GM12878 (cell line): ENCODE measurements at regions not wholly inside any gene's neighbourhood (a gene's known extent, or its start where the extent isn't known, plus 50 kb on each side); places are given as distances from the start of the nearest gene placed in this dataset.

Experiments
- ATAC-seq: fragments of 200-7000 bp; cut with Tn5 transposase; 3 replicates; pipeline ENCODE4 v1.9.1; 2020; ENCODE audit warnings: mild to moderate bottlenecking, moderate library complexity
- BruUV-seq: library from RNA; stranded (reverse); fragments of 400-500 nt; replicated peaks from 2 replicates; lab custom pipeline; 2021; lab: Mats Ljungman, UMichigan
- CTCF ChIA-PET: fragments of 300-600 bp; sonication (Branson Sonifier 250); formaldehyde crosslinking; extraction: SDS; loops from one replicate; lab custom pipeline; 2021; ENCODE audit warnings: inconsistent platforms; lab: Yijun Ruan, JAX
- POLR2A ChIA-PET: fragments of 350-600 bp; formaldehyde crosslinking; extraction: SDS; loops from one replicate; lab custom pipeline; 2021; ENCODE audit warnings: inconsistent platforms; lab: Charles Lee
- RAD21 ChIA-PET: fragments of 300-600 bp; sonication (Branson Sonifier 250); formaldehyde crosslinking; loops from one replicate; lab custom pipeline; 2023; ENCODE audit warnings: antibody characterized with exemption; ENCODE audit not compliant: unreplicated experiment; lab: Charles Lee
- SMC1A ChIA-PET: fragments of 300-600 bp; sonication (Branson Sonifier 250); formaldehyde crosslinking; loops from one replicate; lab custom pipeline; 2023; ENCODE audit not compliant: unreplicated experiment, uncharacterized antibody; lab: Charles Lee
- DNase-seq: peaks from one replicate; pipeline ENCODE4 v3.0.0-alpha.2; 2011; ENCODE audit warnings: low read depth, low spot score
- FAIRE-seq: peaks from 3 replicates; lab custom pipeline; 2011; peaks lifted over from hg19 to GRCh38; lab: Jason Lieb, UNC
- H2AFZ ChIP-seq: 2 replicates; pipeline ENCODE4 v1.6.0; 2011; ENCODE audit warnings: low read depth, low read length, control low read depth; ENCODE audit not compliant: control insufficient read depth
- H3K27ac ChIP-seq: 2 replicates; pipeline ENCODE4 v1.5.1; 2011; ENCODE audit warnings: control low read depth; ENCODE audit not compliant: control insufficient read depth, insufficient read depth
- H3K27me3 ChIP-seq, 2 experiments: replicated peaks in 1 of 2; 2 replicates each; pipeline versions ENCODE4 v1.6.0 to v1.6.1; 2011; ENCODE audit warnings: low read length in 1 of 2; ENCODE audit not compliant: control insufficient read depth in 2 of 2, insufficient read depth in 2 of 2
- H3K36me3 ChIP-seq, 2 experiments: 2 replicates each; pipeline ENCODE4 v1.5.1; 2011; ENCODE audit warnings: low read length in 1 of 2; ENCODE audit not compliant: control insufficient read depth in 2 of 2, insufficient read depth in 2 of 2
- H3K4me1 ChIP-seq: 2 replicates; pipeline ENCODE4 v1.6.1; 2011; ENCODE audit warnings: mild to moderate bottlenecking, low read length, moderate library complexity, mixed read lengths; ENCODE audit not compliant: control insufficient read depth, insufficient read depth
- H3K4me2 ChIP-seq: 2 replicates; pipeline ENCODE4 v1.6.0; 2011; ENCODE audit warnings: control low read depth; ENCODE audit not compliant: control insufficient read depth, insufficient read depth
- H3K4me3 ChIP-seq: fragments of 200-600 bp; sonication (generic); 2 replicates; pipeline ENCODE4 v1.5.1; 2016
- H3K79me2 ChIP-seq: 2 replicates; pipeline ENCODE4 v1.6.0; 2011; ENCODE audit warnings: low read length; ENCODE audit not compliant: control insufficient read depth, insufficient read depth
- H3K9ac ChIP-seq: 2 replicates; pipeline ENCODE4 v1.8.0; 2011; ENCODE audit warnings: low read length, control low read depth, mixed read lengths; ENCODE audit not compliant: control insufficient read depth, insufficient read depth
- H3K9me3 ChIP-seq: replicated peaks from 3 replicates; pipeline ENCODE4 v1.5.1; 2011; ENCODE audit warnings: mild to moderate bottlenecking, low read length; ENCODE audit not compliant: control insufficient read depth, insufficient read depth
- H4K20me1 ChIP-seq: 2 replicates; pipeline ENCODE4 v1.6.0; 2011; ENCODE audit not compliant: control insufficient read depth, insufficient read depth
- ATF2 ChIP-seq: IDR thresholded peaks from 2 replicates; pipeline ENCODE4 v1.6.1; 2012; ENCODE audit warnings: low read length, inconsistent platforms
- IRF4 ChIP-seq: IDR thresholded peaks from 2 replicates; pipeline ENCODE4 v1.6.1; 2011; ENCODE audit warnings: low read depth, low read length
- NR2C1 ChIP-seq: fragments of 450-650 bp; IDR thresholded peaks from 2 replicates; pipeline ENCODE4 v1.6.1; 2017; ENCODE audit warnings: antibody characterized with exemption, mild to moderate bottlenecking, moderate library complexity
- NR2C2 ChIP-seq: IDR thresholded peaks from 2 replicates; pipeline ENCODE4 v1.6.1; 2011; ENCODE audit warnings: borderline replicate concordance, low read depth; ENCODE audit not compliant: control insufficient read depth, insufficient read length
- RAD51 ChIP-seq: fragments of 450-650 bp; IDR thresholded peaks from 2 replicates; pipeline ENCODE4 v1.6.1; 2016; ENCODE audit warnings: moderate library complexity, mild to moderate bottlenecking, inconsistent platforms
- SMARCA5 ChIP-seq: fragments of 450-650 bp; IDR thresholded peaks from 2 replicates; pipeline ENCODE4 v1.6.1; 2017; ENCODE audit warnings: mild to moderate bottlenecking
- SP1 ChIP-seq: IDR thresholded peaks from one replicate; pipeline ENCODE4 v1.6.1; 2011; ENCODE audit warnings: low read depth, low read length
- ZNF207 ChIP-seq: fragments of 450-650 bp; IDR thresholded peaks from 2 replicates; pipeline ENCODE4 v1.6.1; 2014; ENCODE audit warnings: antibody characterized with exemption, mild to moderate bottlenecking, borderline replicate concordance
- WGBS: methylation state at CpG from one replicate; pipeline ENCODE4 v1.1.6; 2016; ENCODE audit warnings: low lambda C conversion rate; ENCODE audit not compliant: insufficient replicate concordance, insufficient coverage; ENCODE audit errors: missing lambda C conversion rate; 5-methylcytosine and 5-hydroxymethylcytosine counted together
- in situ Hi-C: fragments of 300-500 bp; cut with MboI; formaldehyde crosslinking; loops from 9 replicates; pipeline ENCODE4 v1.14.3; 2018; ENCODE audit warnings: mixed read lengths
- intact Hi-C: fragments of 100-400 bp; cut with micrococcal nuclease; formaldehyde crosslinking; loops from one replicate; pipeline ENCODE4 v1.14.2; 2022; ENCODE audit not compliant: unreplicated experiment
- TF ChIP-seq, protein P1 (sequence below): fragments of 450-650 bp; IDR thresholded peaks from 2 replicates; pipeline ENCODE4 v1.6.1; 2017; ENCODE audit warnings: antibody characterized with exemption, mild to moderate bottlenecking, moderate library complexity

DNA sequence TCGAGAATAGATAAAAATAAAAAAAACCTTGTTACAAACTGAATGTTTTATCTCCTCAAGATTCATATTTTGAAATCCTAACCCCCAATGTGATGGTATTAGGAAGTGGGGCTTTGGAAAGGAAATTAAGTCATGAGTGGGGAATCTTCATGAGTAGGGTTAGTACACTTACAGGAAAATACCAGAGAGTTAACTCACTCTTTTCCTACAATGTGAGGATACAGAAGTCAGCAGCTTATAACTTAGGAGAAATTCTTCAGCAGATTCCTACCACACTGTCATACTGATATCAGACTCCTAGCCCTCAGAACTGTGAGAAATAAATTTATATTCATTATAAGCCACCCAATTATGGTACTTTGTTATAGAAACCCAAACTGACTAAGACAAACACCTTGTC is 453.1 kb downstream of the GBE1 start:
- Histone ChIP-seq H3K27ac (no peak overlapping the region), H4K20me1 (no peaks in the 10 kb centered on the region), H3K27me3 (no peaks in the 10 kb centered on the region), H3K4me1 (no peaks in the 10 kb centered on the region), H3K4me2 (no peak overlapping the region), H3K4me3 (no peak overlapping the region), H3K9me3 (no peaks in the 10 kb centered on the region), H3K9ac (no peak overlapping the region), H2AFZ (no peak overlapping the region), H3K79me2 (no peaks in the 10 kb centered on the region), H3K36me3 (no peaks in the 10 kb centered on the region)
- intact Hi-C loops: no loop called here
- FAIRE-seq: no peak
- no peak for ATAC-seq
- SMC1A ChIA-PET: no interaction called here
- in situ Hi-C loops: no loop called here
- POLR2A ChIA-PET: no interaction called here
- BruUV-seq: no TSS peak
- DNase-seq: no peak
- CTCF ChIA-PET: no interaction called here
- RAD21 ChIA-PET: no interaction called here
- 39% methylated on average over 1 of the region's 1 CpG for WGBS
- TF ChIP-seq NR2C1: no peak
- no peak for TF ChIP-seq SMARCA5
- no peak for TF ChIP-seq ZNF207
- no peak for TF ChIP-seq NR2C2
- no peak for TF ChIP-seq SP1
- TF ChIP-seq, protein P1, sequence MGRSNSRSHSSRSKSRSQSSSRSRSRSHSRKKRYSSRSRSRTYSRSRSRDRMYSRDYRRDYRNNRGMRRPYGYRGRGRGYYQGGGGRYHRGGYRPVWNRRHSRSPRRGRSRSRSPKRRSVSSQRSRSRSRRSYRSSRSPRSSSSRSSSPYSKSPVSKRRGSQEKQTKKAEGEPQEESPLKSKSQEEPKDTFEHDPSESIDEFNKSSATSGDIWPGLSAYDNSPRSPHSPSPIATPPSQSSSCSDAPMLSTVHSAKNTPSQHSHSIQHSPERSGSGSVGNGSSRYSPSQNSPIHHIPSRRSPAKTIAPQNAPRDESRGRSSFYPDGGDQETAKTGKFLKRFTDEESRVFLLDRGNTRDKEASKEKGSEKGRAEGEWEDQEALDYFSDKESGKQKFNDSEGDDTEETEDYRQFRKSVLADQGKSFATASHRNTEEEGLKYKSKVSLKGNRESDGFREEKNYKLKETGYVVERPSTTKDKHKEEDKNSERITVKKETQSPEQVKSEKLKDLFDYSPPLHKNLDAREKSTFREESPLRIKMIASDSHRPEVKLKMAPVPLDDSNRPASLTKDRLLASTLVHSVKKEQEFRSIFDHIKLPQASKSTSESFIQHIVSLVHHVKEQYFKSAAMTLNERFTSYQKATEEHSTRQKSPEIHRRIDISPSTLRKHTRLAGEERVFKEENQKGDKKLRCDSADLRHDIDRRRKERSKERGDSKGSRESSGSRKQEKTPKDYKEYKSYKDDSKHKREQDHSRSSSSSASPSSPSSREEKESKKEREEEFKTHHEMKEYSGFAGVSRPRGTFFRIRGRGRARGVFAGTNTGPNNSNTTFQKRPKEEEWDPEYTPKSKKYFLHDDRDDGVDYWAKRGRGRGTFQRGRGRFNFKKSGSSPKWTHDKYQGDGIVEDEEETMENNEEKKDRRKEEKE: no peak
- no peak for TF ChIP-seq RAD51
- no peak for TF ChIP-seq ATF2
- no peak for TF ChIP-seq IRF4
